ENCODE measurements at regions not wholly inside any gene's neighbourhood (a gene's known extent, or its start where the extent isn't known, plus 50 kb on each side); places are given as distances from the start of the nearest gene placed in this dataset.
"Not testable (repeated sequence)": the region's sequence is repeated elsewhere in the genome, so short reads cannot be mapped to it uniquely, and the experiment has no call there.

DNA sequence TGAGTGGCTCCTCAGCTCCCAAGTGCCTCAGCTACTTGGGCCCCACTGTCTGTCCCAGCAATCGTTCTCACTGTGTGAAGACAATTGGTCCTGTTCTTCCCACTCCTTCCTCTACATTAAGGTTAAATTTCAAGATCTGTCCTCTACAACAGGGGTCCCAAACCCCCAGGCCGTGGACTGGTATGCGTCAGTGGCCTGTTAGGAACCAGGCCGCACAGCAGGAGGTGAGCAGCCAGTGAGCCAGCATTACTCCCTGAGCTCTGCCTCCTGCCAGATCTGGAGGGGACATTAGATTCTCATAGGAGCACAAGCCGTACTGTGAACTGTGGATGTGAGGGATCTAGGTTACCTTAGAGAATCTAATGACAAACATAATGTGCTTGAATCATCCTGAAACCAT is 376.9 kb upstream of the FZD8 start:
- no peak for DNase-seq

- no peak for DNase-seq
These were observed 375.0 kb upstream of the FZD8 start for GRCh38 chr10:36017137-36017536.

DNA sequence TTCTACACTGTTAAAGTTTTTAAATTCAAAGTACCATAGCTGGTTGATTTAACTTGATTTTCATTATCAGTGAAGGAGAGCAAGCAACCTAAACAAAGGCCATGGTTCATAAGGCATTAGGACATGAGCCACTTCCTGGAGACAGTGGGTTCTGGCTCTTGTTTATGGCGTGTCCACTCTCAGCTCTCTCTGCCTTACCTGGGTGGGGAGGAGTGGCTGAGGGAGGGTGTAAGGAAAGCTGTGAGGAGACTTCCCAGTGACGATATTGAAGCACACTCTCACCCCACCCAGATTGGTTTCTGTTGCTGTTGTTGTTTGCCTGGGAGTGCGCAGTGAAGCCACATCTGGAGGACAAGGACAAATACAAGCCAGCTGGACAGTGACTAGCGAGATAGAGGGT is 365.3 kb upstream of the FZD8 start:
- no peak for DNase-seq

GRCh38 chr10:36003688-36004087 is 361.6 kb upstream of the FZD8 start:
- DNase-seq = no peak

DNA sequence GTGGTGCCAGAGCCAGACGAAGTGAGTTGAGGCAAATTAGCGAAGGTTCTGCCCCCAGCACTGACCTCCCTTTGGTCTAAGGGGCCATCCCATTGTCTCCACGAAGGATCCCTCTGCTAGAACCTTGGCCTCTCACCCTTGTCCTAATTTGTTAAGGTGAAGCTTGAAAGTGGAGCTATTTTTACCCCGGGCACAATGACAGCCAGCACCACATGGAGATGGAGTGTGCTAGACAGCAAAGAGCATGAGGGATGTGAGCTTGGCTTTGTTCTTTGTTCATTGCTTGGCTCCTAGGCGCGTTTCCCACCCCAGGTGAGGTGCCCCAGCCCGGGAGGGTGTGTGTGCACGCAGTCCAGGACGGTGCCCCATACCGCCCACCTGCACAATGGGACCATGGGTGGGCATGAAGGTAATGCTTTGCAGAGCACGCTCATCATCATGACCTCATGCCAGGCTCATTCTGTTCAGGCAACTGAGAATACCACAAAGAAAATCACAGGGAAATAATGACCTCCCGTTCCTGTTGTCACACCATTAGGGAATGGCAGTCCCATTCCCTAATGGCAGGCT is 361.0 kb upstream of the FZD8 start:
- no peak for DNase-seq

DNA sequence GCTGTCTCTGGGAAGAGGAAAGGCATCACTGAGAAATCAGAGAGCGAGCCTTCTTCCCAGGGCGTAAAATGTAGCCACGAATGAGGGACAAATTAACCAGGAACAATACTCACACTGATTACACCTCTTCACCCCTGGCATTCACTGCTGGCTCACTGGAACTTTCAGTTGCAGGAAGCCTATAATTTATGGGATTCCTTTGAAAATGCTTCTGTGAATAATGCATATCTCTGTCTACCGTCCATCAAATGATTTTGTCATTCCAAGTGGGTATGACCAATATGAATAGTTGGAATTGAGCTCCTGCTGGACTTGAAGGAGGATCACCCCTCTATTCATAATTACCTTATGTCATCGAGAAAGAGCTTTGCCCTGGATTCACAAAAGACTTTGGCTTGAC is 360.3 kb upstream of the FZD8 start:
- DNase-seq = peak; percentile 9

- not testable (repeated sequence) for DNase-seq
These were observed 358.7 kb upstream of the FZD8 start for GRCh38 chr10:36000754-36001153.

DNA sequence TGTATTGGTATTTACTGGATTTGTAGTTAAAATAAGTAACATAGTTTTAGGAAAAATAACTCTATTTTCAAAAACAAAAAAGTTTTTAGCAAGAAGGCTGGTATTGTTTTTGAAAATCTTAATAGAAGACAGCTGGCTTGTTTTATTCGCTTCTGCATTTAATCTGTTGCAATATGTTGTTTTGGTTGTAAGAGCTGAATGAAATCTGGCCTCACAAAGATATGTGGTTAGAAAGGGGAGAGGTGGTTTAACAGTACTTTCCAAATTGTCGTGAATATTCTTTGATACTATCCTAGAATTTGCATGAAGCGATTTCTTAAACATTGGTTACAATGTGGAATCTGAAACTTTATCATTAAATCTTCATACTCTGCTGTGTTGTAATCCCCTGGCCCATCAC is 355.9 kb upstream of the FZD8 start:
- no peak for DNase-seq

GRCh38 chr10:35995485-35995884 is 353.4 kb upstream of the FZD8 start:
- DNase-seq = no peak

DNA sequence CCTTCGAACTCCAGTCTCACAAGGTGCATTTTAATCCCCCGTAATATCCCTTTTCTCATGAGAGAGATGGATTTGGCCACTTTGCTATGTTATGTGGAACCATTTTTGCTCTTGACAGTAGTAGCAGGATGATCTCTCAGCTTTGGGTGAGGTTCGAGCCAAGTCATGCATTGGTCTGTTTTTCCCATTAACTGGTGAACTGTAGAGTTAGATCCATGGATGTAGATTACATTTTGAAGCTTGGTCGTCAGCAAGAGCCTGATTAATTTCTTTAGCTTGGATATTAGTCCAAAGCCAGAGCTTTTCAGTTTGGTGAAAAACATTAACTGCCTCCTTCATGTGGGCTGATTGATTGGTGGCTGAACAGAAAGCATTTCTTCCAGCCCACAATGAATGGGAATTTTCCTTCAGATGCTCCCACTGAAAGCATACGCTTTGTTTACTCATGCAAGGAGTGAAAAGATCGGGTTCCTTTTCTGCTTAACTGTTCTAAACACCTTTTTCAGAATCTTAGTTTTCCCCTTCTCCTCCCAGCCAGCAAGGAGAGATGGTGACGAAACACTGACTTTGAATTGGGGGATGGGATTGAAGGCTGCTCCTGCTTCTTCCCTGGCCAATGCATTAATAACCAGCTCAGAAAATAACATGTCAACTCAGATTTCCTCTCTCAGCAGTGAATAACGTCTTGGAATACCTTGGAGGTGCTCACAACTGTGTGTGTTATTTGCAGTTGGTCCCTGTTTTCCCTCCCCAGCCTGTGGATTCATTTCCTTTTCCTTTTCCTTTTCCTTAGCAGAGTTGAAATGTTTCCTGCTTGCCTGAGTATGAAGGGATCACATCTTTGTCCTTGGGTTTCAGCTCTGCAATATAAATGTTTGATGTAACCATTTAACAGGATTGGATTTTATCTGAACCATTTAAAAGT is 351.8 kb upstream of the FZD8 start:
- DNase-seq = peak; percentile 4

DNA sequence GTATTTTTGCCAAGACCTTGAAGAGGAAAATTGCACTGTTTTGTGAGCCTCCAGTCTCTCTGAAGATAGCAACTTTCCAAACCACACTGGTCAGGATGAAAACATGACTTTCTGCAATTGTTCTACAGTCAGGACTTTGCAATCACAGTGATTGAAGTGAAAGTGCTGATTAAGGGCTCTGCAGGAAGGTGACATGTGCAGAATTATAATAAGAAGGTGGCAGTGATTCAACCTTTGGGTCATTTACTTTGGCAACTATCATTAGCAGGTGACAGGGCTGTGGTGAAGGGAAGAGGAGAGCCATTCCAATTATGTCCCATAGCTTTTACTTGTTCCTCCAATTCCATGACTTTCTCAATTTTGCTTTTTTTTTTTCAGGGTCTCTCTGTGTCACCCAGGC is 350.0 kb upstream of the FZD8 start:
- no peak for DNase-seq

- DNase-seq = peak; percentile 9
These were observed 344.8 kb upstream of the FZD8 start for GRCh38 chr10:35986756-35987502.

DNA sequence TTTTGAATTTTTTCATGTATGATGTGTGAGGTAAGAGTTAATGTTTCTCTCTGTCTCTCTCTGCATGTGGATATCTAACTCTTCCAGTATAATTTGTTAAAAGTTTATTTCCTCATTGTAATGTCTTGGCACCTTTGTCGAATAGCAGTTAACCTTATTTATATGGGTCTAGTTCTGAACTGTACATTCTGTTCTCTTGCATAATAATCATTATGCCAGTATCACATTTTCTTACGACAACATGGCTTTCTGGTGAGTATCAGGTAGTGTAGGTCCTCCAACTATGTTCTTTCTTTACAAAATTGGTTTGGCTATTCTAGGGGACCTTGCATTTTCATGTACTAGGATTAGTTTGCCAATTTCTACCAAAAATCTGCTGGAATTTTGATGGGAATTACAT is 337.0 kb upstream of the FZD8 start:
- DNase-seq = no peak

GRCh38 chr10:35973912-35974591 is 332.0 kb upstream of the FZD8 start:
- DNase-seq = not testable (repeated sequence)

DNA sequence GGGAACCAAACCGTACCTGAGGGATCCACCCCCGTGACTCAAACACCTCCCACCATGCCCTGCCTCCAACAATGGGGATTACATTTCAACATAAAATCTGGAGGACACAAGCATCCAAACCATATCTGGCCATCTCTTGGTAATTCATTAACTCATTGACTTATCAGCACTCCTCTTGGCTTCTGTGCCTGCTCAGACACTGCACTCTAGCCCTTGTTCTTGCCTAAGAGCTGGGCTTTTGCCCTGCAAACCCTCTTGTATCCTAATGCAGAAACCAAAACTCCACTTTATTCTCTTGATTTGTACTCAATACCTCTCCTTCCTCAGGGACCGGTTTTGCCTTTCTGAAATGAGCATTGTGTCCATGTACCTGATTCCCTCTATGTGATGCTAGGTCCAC is 330.2 kb upstream of the FZD8 start:
- no peak for DNase-seq

- DNase-seq = no peak
These were observed 329.3 kb upstream of the FZD8 start for GRCh38 chr10:35971397-35971796.

GRCh38 chr10:35963685-35964084 is 321.6 kb upstream of the FZD8 start:
- DNase-seq = no peak

DNA sequence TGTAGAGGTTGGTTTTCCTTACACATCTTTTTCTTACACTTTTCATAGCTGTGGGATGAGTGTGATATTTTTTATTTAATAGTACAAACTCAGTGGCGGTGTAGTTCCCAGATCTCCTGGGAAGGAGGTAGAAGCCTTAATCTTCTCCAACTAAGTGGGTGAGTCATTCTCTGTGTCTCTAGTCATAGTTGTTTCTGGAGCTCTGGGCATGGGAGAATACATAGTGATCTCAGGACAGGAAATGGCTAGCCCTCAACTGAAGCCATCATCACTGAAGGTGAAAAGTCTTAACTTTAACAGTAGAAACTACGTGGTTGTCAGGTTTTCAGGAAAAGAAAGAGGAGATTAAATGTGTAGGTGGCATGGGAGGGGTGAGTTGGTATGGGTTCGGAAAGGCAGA is 319.4 kb upstream of the FZD8 start:
- no peak for DNase-seq

DNA sequence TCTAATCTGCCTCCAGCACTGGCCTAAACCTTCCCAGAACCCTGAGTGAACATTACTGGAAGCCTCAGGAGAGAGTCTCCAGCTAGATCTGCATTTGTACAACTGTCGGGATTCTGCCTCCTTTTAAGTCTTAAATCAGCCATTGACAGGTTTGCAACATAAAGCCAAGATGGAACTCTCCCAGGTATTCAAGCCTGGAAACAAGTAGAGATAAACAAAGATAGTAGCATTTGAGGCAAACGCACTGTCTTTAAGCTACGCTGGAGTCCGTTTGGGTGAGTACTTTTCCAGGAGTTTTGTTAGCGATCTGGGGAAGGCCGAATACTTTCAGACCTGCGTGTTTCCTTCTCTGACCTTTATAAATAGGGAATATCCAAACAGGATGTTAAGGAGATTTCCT is 317.2 kb upstream of the FZD8 start:
- no peak for DNase-seq

GRCh38 chr10:35958609-35959008 is 316.5 kb upstream of the FZD8 start:
- not testable (repeated sequence) for DNase-seq

DNA sequence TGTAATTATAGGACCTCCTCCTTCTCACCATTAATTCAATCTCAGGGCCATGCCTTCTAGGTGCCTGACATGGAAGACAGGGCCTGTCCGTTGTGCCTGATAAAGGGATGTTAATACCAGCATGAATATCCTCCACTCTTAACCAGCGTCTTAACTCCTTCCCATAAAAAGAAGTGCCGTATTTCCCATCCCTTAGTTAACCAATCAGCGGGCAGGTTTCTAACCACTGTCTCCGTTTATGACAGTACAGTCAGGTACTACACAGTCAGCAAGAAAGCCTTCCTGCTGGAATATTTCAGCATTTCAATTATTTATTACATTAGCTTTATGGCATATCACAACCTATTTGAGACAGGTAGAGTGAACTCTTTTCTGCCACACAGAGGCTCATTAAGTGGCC is 308.6 kb upstream of the FZD8 start:
- no peak for DNase-seq

- DNase-seq = no peak
These were observed 308.1 kb upstream of the FZD8 start for GRCh38 chr10:35950226-35950625.

GRCh38 chr10:35949811-35950211 is 307.7 kb upstream of the FZD8 start:
- DNase-seq = no peak
